ENCODE measurements at regions not wholly inside any gene's neighbourhood (a gene's known extent, or its start where the extent isn't known, plus 50 kb on each side); places are given as distances from the start of the nearest gene placed in this dataset.

DNA sequence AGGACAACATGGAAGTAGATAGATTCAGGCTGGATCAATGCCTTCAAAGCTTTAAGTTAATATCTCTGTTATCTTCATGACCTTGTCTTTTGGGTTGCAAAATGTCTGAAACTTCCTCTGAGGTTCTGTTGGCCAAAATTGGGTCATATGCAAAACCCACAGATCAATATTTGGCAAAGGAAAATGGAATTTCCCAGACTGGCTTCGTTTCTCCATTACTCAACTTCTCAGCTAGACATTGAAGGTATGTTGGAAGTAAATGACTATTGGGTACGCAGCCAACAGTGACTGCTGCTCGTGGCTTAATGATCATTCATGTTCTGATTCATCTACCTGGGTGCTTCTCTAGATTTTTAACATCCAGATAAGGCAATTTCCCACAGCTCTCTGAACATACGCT is 675.4 kb upstream of the SGO1 start:
- Histone ChIP-seq H3K9me3 (ENCODE audit: low read length) (no peaks in the 10 kb centered on the region), H3K27me3 (ENCODE audit: insufficient read depth, low read depth, low read length) (no peaks in the 10 kb centered on the region), H3K9me2 (ENCODE audit: insufficient read depth, low read length) (no peaks in the 10 kb centered on the region), H3K4me3 (ENCODE audit: low read length) (no peak overlapping the region), H3K36me3 (ENCODE audit: insufficient read depth, low read length) (no peaks in the 10 kb centered on the region), H3K4me2 (ENCODE audit: low read length) (no peak overlapping the region), H3F3A (ENCODE audit: insufficient read depth, low read length, poor library complexity, severe bottlenecking) (no peaks in the 10 kb centered on the region), H2AFZ (ENCODE audit: low read depth, low read length) (no peak overlapping the region), H3K9ac (ENCODE audit: low read length) (no peak overlapping the region), H3K79me2 (replicated peaks; ENCODE audit: insufficient read depth, low read length) (no peaks in the 10 kb centered on the region), H4K20me1 (ENCODE audit: insufficient read depth) (no peaks in the 10 kb centered on the region), H3K27ac (ENCODE audit: low read length) (no peak overlapping the region)
- TF ChIP-seq POLR2AphosphoS5 (IDR thresholded peaks at IDR 0.05) (no peak), MXI1 (conservative IDR thresholded peaks at IDR 0.05; ENCODE audit: poor library complexity, severe bottlenecking) (no peak)

DNA sequence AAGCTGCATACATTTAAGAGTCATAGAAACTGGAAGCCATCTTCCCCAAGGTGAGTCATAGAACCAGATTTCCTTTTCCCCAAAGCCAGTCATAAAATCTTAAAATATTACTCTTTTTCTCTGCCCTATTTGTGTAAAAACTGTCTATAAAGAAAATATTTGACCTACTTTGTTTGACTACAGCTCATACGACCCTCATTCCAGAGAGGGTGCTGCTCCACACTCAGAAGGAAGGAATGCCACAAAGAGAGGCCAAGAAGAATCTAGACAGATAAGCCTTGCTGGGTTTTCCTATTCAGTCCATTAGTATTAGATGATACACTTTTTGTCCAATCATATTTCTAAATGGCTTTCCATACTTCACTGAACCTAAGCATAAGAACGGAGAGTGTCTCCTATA is 671.6 kb upstream of the SGO1 start:
- H3K4me3 ChIP-seq (ENCODE audit: low read length), result no peak overlapping the region
- H4K20me1 ChIP-seq (ENCODE audit: insufficient read depth), result no peaks in the 10 kb centered on the region
- H3K27ac ChIP-seq (ENCODE audit: low read length), result no peak overlapping the region
- no peaks in the 10 kb centered on the region for H3F3A ChIP-seq (ENCODE audit: insufficient read depth, low read length, poor library complexity, severe bottlenecking)
- no peaks in the 10 kb centered on the region for H3K27me3 ChIP-seq (ENCODE audit: insufficient read depth, low read depth, low read length)
- H3K9me3 ChIP-seq (ENCODE audit: low read length), result no peaks in the 10 kb centered on the region
- no peak overlapping the region for H3K9ac ChIP-seq (ENCODE audit: low read length)
- H3K79me2 ChIP-seq (replicated peaks; ENCODE audit: insufficient read depth, low read length), result no peaks in the 10 kb centered on the region
- H3K9me2 ChIP-seq (ENCODE audit: insufficient read depth, low read length), result no peaks in the 10 kb centered on the region
- H3K4me2 ChIP-seq (ENCODE audit: low read length), result no peak overlapping the region
- H2AFZ ChIP-seq (ENCODE audit: low read depth, low read length), result no peak overlapping the region
- no peaks in the 10 kb centered on the region for H3K36me3 ChIP-seq (ENCODE audit: insufficient read depth, low read length)
- TF ChIP-seq MXI1 (conservative IDR thresholded peaks at IDR 0.05; ENCODE audit: poor library complexity, severe bottlenecking), result no peak
- TF ChIP-seq, protein P1, sequence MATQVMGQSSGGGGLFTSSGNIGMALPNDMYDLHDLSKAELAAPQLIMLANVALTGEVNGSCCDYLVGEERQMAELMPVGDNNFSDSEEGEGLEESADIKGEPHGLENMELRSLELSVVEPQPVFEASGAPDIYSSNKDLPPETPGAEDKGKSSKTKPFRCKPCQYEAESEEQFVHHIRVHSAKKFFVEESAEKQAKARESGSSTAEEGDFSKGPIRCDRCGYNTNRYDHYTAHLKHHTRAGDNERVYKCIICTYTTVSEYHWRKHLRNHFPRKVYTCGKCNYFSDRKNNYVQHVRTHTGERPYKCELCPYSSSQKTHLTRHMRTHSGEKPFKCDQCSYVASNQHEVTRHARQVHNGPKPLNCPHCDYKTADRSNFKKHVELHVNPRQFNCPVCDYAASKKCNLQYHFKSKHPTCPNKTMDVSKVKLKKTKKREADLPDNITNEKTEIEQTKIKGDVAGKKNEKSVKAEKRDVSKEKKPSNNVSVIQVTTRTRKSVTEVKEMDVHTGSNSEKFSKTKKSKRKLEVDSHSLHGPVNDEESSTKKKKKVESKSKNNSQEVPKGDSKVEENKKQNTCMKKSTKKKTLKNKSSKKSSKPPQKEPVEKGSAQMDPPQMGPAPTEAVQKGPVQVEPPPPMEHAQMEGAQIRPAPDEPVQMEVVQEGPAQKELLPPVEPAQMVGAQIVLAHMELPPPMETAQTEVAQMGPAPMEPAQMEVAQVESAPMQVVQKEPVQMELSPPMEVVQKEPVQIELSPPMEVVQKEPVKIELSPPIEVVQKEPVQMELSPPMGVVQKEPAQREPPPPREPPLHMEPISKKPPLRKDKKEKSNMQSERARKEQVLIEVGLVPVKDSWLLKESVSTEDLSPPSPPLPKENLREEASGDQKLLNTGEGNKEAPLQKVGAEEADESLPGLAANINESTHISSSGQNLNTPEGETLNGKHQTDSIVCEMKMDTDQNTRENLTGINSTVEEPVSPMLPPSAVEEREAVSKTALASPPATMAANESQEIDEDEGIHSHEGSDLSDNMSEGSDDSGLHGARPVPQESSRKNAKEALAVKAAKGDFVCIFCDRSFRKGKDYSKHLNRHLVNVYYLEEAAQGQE (IDR thresholded peaks at IDR 0.05; ENCODE audit: borderline replicate concordance), result no peak
- TF ChIP-seq POLR2AphosphoS5 (IDR thresholded peaks at IDR 0.05), result no peak
- TF ChIP-seq SMC3 (conservative IDR thresholded peaks at IDR 0.05; ENCODE audit: poor library complexity), result no peak
- TF ChIP-seq RAD21 (conservative IDR thresholded peaks at IDR 0.05), result no peak
- TF ChIP-seq, protein P2, sequence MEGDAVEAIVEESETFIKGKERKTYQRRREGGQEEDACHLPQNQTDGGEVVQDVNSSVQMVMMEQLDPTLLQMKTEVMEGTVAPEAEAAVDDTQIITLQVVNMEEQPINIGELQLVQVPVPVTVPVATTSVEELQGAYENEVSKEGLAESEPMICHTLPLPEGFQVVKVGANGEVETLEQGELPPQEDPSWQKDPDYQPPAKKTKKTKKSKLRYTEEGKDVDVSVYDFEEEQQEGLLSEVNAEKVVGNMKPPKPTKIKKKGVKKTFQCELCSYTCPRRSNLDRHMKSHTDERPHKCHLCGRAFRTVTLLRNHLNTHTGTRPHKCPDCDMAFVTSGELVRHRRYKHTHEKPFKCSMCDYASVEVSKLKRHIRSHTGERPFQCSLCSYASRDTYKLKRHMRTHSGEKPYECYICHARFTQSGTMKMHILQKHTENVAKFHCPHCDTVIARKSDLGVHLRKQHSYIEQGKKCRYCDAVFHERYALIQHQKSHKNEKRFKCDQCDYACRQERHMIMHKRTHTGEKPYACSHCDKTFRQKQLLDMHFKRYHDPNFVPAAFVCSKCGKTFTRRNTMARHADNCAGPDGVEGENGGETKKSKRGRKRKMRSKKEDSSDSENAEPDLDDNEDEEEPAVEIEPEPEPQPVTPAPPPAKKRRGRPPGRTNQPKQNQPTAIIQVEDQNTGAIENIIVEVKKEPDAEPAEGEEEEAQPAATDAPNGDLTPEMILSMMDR (IDR thresholded peaks at IDR 0.05; ENCODE audit: poor library complexity, severe bottlenecking), result no peak
- TF ChIP-seq EP300 (conservative IDR thresholded peaks at IDR 0.05; ENCODE audit: poor library complexity, severe bottlenecking), result no peak
- no peak for TF ChIP-seq EZH2 (IDR thresholded peaks at IDR 0.05; ENCODE audit: borderline replicate concordance, insufficient read depth, low read length, poor library complexity, severe bottlenecking)
- no peak for TF ChIP-seq TAF1 (IDR thresholded peaks at IDR 0.05; ENCODE audit: low read depth)

DNA sequence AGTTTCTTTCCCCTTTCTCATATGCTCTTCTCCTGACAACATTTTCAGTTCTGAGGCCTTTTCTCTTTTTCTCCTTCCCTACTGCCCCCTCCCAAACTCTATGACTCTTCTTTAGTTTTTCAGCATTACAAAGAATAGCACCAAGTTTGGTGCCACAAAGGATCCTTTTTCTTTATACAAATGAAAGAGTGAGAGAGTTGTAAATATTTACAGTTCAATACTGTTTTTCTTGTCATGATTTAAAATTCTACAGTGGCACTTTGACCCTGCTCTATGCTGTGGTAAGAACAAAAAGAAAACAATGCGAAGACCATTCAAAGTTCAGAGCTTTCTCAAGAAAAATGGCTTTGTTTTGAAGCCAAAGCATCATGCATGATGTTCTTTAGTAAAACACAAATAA is 667.9 kb upstream of the SGO1 start:
- no peaks in the 10 kb centered on the region for H3K79me2 ChIP-seq (replicated peaks; ENCODE audit: insufficient read depth, low read length)
- H3K4me3 ChIP-seq (ENCODE audit: low read length), result no peak overlapping the region
- no peaks in the 10 kb centered on the region for H3K9me2 ChIP-seq (ENCODE audit: insufficient read depth, low read length)
- H3K27ac ChIP-seq (ENCODE audit: low read length), result no peak overlapping the region
- H3K9me3 ChIP-seq (ENCODE audit: low read length), result no peaks in the 10 kb centered on the region
- no peak overlapping the region for H3K4me2 ChIP-seq (ENCODE audit: low read length)
- H3K9ac ChIP-seq (ENCODE audit: low read length), result no peak overlapping the region
- H3K27me3 ChIP-seq (ENCODE audit: insufficient read depth, low read depth, low read length), result no peaks in the 10 kb centered on the region
- no peak overlapping the region for H2AFZ ChIP-seq (ENCODE audit: low read depth, low read length)
- no peaks in the 10 kb centered on the region for H4K20me1 ChIP-seq (ENCODE audit: insufficient read depth)
- TF ChIP-seq, protein P1 (IDR thresholded peaks at IDR 0.05; ENCODE audit: borderline replicate concordance), result no peak
- TF ChIP-seq SMC3 (conservative IDR thresholded peaks at IDR 0.05; ENCODE audit: poor library complexity), result no peak
- TF ChIP-seq MXI1 (conservative IDR thresholded peaks at IDR 0.05; ENCODE audit: poor library complexity, severe bottlenecking), result no peak
- no peak for TF ChIP-seq EZH2 (IDR thresholded peaks at IDR 0.05; ENCODE audit: borderline replicate concordance, insufficient read depth, low read length, poor library complexity, severe bottlenecking)
- TF ChIP-seq, protein P2 (IDR thresholded peaks at IDR 0.05; ENCODE audit: poor library complexity, severe bottlenecking), result no peak
- no peak for TF ChIP-seq RAD21 (conservative IDR thresholded peaks at IDR 0.05)
- no peak for TF ChIP-seq TAF1 (IDR thresholded peaks at IDR 0.05; ENCODE audit: low read depth)
- TF ChIP-seq POLR2AphosphoS5 (IDR thresholded peaks at IDR 0.05), result no peak
- no peak for TF ChIP-seq EP300 (conservative IDR thresholded peaks at IDR 0.05; ENCODE audit: poor library complexity, severe bottlenecking)
- no peaks in the 10 kb centered on the region for H3K36me3 ChIP-seq (ENCODE audit: insufficient read depth, low read length)
- H3F3A ChIP-seq (ENCODE audit: insufficient read depth, low read length, poor library complexity, severe bottlenecking), result no peaks in the 10 kb centered on the region

Data from neural cell (in vitro differentiated cells).